ES-I3 (cell line): ENCODE measurements at regions not wholly inside any gene's neighbourhood (a gene's known extent, or its start where the extent isn't known, plus 50 kb on each side); places are given as distances from the start of the nearest gene placed in this dataset.

Experiments
- H3K36me3 ChIP-seq: 2 replicates; pipeline ENCODE4 v1.6.1; 2013; ENCODE audit warnings: mild to moderate bottlenecking, low read length, control low read depth, moderate library complexity; ENCODE audit not compliant: insufficient read depth
- H3K4me1 ChIP-seq: 2 replicates; pipeline ENCODE4 v1.6.1; 2013; ENCODE audit warnings: mild to moderate bottlenecking, control low read depth, low read length; ENCODE audit not compliant: insufficient read depth
- H3K9ac ChIP-seq: 2 replicates; pipeline ENCODE4 v1.6.1; 2013; ENCODE audit warnings: low read depth, mild to moderate bottlenecking, low read length, moderate library complexity
- H3K9me3 ChIP-seq: 2 replicates; pipeline ENCODE4 v1.6.1; 2013; ENCODE audit warnings: mild to moderate bottlenecking, low read length, moderate library complexity; ENCODE audit not compliant: control insufficient read depth, insufficient read depth

GRCh38 chr1:95339377-95339776 lies 105.4 kb downstream of the RWDD3 start:
- no peaks in the 10 kb centered on the region for H3K9me3 ChIP-seq
- no peaks in the 10 kb centered on the region for H3K4me1 ChIP-seq
- H3K9ac ChIP-seq, result no peak overlapping the region
- H3K36me3 ChIP-seq, result no peaks in the 10 kb centered on the region

- H3K9ac ChIP-seq, result no peak overlapping the region
- H3K36me3 ChIP-seq, result no peaks in the 10 kb centered on the region
- no peaks in the 10 kb centered on the region for H3K4me1 ChIP-seq
- no peaks in the 10 kb centered on the region for H3K9me3 ChIP-seq
These were observed 106.1 kb downstream of the RWDD3 start for GRCh38 chr1:95340061-95340460.

- Histone ChIP-seq H3K9ac (no peak overlapping the region), H3K9me3 (no peaks in the 10 kb centered on the region), H3K4me1 (no peaks in the 10 kb centered on the region), H3K36me3 (no peaks in the 10 kb centered on the region)
These were observed 118.8 kb downstream of the RWDD3 start for GRCh38 chr1:95352767-95353166.

DNA sequence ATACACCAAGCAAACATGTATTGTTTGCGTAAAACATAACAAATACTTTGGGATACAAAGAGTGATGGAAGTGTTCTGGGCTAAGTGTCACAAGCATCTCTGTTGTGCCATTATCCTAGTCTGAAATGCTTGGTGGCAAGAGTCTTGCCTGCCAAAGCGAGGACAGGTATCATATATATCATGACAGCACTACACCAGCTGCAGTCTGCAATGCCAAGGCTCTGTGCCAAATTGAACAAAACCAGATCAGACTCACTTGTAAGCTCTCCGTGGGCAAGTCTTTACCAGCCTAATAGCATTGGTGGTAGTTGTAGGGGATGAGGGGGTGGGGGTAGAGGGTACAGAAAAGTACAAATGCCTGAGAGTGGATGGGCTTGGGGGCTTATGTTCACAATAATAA lies 119.2 kb downstream of the RWDD3 start:
- H3K9ac ChIP-seq, result no peak overlapping the region
- no peaks in the 10 kb centered on the region for H3K4me1 ChIP-seq
- H3K9me3 ChIP-seq, result no peaks in the 10 kb centered on the region
- no peaks in the 10 kb centered on the region for H3K36me3 ChIP-seq

GRCh38 chr1:95364546-95364945 lies 130.5 kb downstream of the RWDD3 start:
- Histone ChIP-seq H3K9ac (no peak overlapping the region), H3K36me3 (no peaks in the 10 kb centered on the region; the same call in 1 of the 2 replicates), H3K9me3 (no peaks in the 10 kb centered on the region), H3K4me1 (peaks cover 7% of the 10 kb centered on the region; the same call in 1 of the 2 replicates)

- Histone ChIP-seq H3K9me3 (no peaks in the 10 kb centered on the region), H3K36me3 (no peaks in the 10 kb centered on the region; the same call in 1 of the 2 replicates), H3K4me1 (peaks cover 7% of the 10 kb centered on the region; the same call in 1 of the 2 replicates), H3K9ac (no peak overlapping the region)
These were observed 132.5 kb downstream of the RWDD3 start for GRCh38 chr1:95366498-95366897.

- H3K9ac ChIP-seq, result no peak overlapping the region
- H3K9me3 ChIP-seq, result no peaks in the 10 kb centered on the region
- H3K4me1 ChIP-seq, result peaks cover 7% of the 10 kb centered on the region; the same call in 1 of the 2 replicates
- no peaks in the 10 kb centered on the region for H3K36me3 ChIP-seq
These were observed 134.2 kb downstream of the RWDD3 start for GRCh38 chr1:95368178-95368577.

DNA sequence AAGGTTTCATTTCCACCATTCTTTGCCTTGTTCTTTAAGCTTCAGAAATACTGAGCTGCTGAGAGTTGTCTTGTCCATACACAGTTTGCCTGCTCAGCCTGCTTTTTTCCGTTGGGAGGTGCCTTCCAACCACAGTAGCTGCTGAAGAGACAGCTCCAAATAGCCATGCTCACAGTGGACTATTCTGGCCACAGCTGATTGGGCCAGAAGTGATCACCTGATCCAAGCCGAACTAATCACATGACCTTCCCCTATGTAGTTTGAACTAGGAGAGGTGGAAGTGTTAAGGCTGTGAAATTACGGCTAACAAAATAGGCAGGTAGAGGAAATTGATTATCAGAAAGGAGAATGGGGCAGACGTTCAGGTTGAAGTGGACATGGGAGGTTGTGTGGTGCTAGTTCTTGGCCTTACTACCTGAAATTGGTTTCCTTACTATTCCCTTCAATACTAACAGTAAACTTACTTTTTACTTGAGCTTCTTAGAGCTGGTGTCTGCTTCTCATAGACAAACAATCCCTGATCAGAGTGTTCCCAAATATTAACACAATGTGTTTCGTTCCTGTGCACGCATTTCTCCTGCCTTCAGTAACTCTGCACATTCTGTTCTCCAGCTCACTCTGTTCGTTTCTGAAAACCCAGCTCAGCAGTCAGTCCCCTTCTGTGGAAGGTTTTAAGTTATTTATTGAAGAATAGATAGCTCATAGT lies 136.1 kb downstream of the RWDD3 start:
- Histone ChIP-seq H3K36me3 (no peaks in the 10 kb centered on the region), H3K9ac (no peak overlapping the region), H3K9me3 (no peaks in the 10 kb centered on the region), H3K4me1 (peaks cover 3% of the 10 kb centered on the region; the same call in 1 of the 2 replicates)

DNA sequence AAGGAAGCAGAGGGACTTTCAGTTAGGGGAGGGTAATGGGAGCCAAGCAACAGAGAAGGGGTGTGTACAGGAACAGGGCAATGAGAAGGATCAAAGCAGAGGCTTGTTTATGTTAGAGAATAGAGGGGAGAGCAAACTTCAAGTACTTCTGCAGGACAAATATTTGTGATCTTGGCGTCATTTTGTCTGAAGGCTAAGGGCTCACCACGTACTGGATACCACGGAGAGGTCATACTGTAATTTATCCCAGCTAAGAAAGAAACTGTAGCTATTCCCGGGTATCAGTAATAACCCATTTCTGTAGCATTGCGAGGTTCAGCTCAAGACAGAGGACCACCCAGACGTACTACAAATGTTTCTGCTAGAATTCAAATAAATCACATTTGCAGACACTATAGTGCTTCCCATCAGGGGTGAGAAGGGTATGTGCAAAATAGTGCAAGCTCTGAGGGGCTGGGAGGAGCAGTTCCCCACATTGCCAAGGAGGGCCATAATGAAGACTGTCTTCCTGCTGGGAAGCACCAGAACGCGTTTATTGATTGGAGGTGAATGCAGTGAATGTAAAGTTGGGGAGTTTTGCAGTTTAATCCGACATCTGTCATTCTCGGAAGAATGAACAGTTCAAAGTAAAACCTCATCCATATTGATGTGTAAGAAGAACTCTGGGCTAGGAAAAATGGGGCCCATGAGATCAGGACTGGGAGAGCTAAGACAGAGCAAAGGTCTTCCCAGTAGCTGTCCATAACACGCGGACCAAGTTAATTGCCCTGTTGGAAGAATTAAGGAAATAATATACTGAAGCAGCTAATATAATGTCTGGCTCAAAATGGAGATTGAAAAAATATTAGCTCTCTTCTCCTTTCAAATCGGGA lies 136.9 kb downstream of the RWDD3 start:
- no peaks in the 10 kb centered on the region for H3K9me3 ChIP-seq
- H3K9ac ChIP-seq, result no peak overlapping the region
- no peaks in the 10 kb centered on the region for H3K36me3 ChIP-seq
- peaks cover 3% of the 10 kb centered on the region; the same call in 1 of the 2 replicates for H3K4me1 ChIP-seq

DNA sequence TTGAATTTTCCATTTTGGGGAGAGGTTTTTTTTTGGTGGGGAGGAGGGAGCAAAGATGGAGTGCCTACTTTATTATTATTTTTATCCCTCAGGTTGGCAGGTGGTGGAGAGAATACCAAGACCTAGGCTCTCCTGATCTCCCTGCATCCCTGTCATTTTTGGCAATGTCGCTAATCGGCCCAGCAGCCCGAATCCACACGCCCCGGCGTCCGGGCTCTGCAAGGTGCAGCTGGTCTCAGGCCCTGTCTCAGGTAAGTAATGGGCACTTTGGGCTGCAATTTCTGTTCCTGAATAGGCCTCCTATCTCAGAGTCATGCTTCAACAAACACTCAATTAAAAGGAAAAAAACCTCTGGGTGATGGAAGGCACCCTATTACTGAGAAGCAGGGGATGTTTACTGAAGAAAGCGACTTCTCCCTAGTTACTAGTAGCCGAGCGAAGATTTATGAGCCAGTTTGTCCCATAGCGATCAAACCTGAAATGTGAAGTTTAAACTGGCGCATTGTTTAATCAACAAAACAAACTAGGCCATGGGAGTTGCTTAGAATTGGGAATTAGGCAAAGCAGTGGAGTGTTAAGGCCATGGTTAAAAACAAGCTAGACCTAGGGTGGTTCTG lies 137.8 kb downstream of the RWDD3 start:
- no peak overlapping the region for H3K9ac ChIP-seq
- no peaks in the 10 kb centered on the region for H3K9me3 ChIP-seq
- no peaks in the 10 kb centered on the region for H3K36me3 ChIP-seq
- peaks cover 3% of the 10 kb centered on the region; the same call in 1 of the 2 replicates for H3K4me1 ChIP-seq

DNA sequence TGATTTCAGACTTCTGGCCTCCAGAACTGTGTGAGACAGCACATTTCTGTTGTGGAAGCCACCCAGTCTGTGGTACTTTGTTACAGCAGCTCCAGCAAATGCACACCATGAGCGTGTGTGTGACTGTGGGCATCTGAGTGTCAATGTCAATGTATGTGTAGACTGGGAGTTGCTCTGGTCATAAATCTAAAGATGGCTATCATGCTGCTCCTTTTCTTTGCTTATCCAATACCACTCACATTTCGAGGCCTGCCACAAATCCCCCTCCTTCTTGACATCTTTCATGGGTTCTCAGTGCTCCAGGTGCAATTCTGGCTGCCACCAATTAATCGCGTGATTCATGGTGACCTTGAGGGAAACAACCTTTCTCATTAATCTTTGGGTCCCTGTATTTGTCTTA lies 141.2 kb downstream of the RWDD3 start:
- Histone ChIP-seq H3K4me1 (no peaks in the 10 kb centered on the region), H3K9me3 (no peaks in the 10 kb centered on the region), H3K36me3 (no peaks in the 10 kb centered on the region), H3K9ac (no peak overlapping the region)

- H3K9ac ChIP-seq, result no peak overlapping the region
- H3K36me3 ChIP-seq, result no peaks in the 10 kb centered on the region
- no peaks in the 10 kb centered on the region for H3K9me3 ChIP-seq
- H3K4me1 ChIP-seq, result no peaks in the 10 kb centered on the region
These were observed 146.9 kb downstream of the RWDD3 start for GRCh38 chr1:95380909-95381308.

DNA sequence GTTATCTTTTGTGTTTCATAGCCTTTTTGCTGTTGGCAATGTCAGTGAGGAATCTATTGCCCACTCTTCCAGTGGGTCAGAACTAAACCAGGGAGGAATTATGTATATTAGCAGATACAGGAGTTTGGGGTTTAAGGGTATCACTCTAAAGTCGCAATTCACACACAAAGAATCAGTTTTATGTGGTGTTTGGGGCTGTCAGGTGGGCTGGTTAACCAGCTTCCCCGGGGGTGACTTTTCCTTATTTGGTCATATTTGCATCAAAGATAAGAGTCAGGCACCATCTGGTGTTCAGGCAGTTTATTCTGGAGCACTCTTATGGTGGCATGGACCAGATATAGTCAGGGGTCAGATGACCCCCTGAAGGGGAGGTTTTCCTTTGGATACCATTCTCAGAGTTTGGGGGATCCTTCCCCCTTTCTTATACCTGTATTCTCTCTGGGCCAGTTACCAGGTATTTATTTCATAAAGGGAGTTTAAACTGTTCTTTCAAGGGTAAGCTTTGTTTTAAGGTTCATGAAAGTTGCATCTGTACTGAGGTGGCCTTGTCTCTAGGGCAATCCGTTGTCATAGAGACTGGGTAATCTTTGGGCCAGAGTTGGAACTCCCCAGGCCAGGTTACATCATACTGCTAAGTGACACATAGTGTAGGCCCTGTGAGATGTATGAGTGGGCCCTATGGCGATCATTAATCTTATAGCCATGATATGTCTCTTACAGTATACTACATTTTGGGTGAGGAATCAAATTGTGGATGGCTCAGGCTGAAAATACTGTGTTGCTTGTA lies 148.2 kb downstream of the RWDD3 start:
- Histone ChIP-seq H3K9ac (no peak overlapping the region), H3K9me3 (no peaks in the 10 kb centered on the region), H3K36me3 (no peaks in the 10 kb centered on the region), H3K4me1 (no peaks in the 10 kb centered on the region)

GRCh38 chr1:95383111-95383510 lies 149.1 kb downstream of the RWDD3 start:
- H3K4me1 ChIP-seq, result no peaks in the 10 kb centered on the region
- H3K9ac ChIP-seq, result no peak overlapping the region
- H3K9me3 ChIP-seq, result no peaks in the 10 kb centered on the region
- H3K36me3 ChIP-seq, result no peaks in the 10 kb centered on the region
